Right ventricle myocardium superior (tissue), 1 donor: ENCODE measurements at regions not wholly inside any gene's neighbourhood (a gene's known extent, or its start where the extent isn't known, plus 50 kb on each side); places are given as distances from the start of the nearest gene placed in this dataset.
"Not testable (repeated sequence)": the region's sequence is repeated elsewhere in the genome, so short reads cannot be mapped to it uniquely, and the experiment has no call there.

Source experiments
- ATAC-seq: fragments of 200-7000 bp; cut with Tn5 transposase; one replicate; pipeline ENCODE4 v1.9.1; 2020; ENCODE audit warnings: mild to moderate bottlenecking; ENCODE audit not compliant: poor library complexity
- DNase-seq: peaks from one replicate; pipeline ENCODE4 v3.0.0-alpha.2; 2020
- intact Hi-C: fragments of 100-400 bp; cut with DNase I; formaldehyde crosslinking; loops from one replicate; pipeline ENCODE4 v1.11.2; 2022
- donor health status: DM: no; HTN: yes; CAD: no; lungs with severe emphysema.

- ATAC-seq, DNase-seq, intact Hi-C loops: not testable (repeated sequence)
These were observed 393.3 kb upstream of the ONECUT1 start for GRCh38 chr15:53183449-53183848.

GRCh38 chr15:53171571-53171970, 381.4 kb upstream of the ONECUT1 start:
- ATAC-seq = no peak
- intact Hi-C loops = no loop called here

GRCh38 chr15:53166684-53167201, 376.6 kb upstream of the ONECUT1 start:
- ATAC-seq = no peak
- DNase-seq = no peak
- intact Hi-C loops = no loop called here

More at GRCh38 chr15:53171571-53171970, 381.4 kb upstream of the ONECUT1 start:
- DNase-seq = no peak

GRCh38 chr15:53165988-53166683, 376.0 kb upstream of the ONECUT1 start:
- intact Hi-C loops = no loop called here
- no peak for ATAC-seq

GRCh38 chr15:53160092-53160704, 370.1 kb upstream of the ONECUT1 start:
- intact Hi-C loops = no loop called here
- DNase-seq (no peak), ATAC-seq (no peak)

More at GRCh38 chr15:53165988-53166683, 376.0 kb upstream of the ONECUT1 start:
- DNase-seq = no peak

- ATAC-seq = no peak
- intact Hi-C loops = no loop called here
- no peak for DNase-seq
These were observed 369.3 kb upstream of the ONECUT1 start for GRCh38 chr15:53159458-53159857.

GRCh38 chr15:53158995-53159394, 368.9 kb upstream of the ONECUT1 start:
- intact Hi-C loops = no loop called here
- no peak for ATAC-seq
- no peak for DNase-seq

- intact Hi-C loops = no loop called here
These were observed 343.2 kb upstream of the ONECUT1 start for GRCh38 chr15:53133255-53133850.

GRCh38 chr15:53130943-53131342, 340.8 kb upstream of the ONECUT1 start:
- ATAC-seq (no peak), DNase-seq (no peak)
- intact Hi-C loops = no loop called here

More at GRCh38 chr15:53133255-53133850, 343.2 kb upstream of the ONECUT1 start:
- no peak for DNase-seq
- ATAC-seq = no peak

- ATAC-seq = no peak
- intact Hi-C loops = no loop called here
- no peak for DNase-seq
These were observed 339.2 kb upstream of the ONECUT1 start for GRCh38 chr15:53129121-53129904.

- no peak for ATAC-seq
These were observed 338.5 kb upstream of the ONECUT1 start for GRCh38 chr15:53128652-53129051.

GRCh38 chr15:53126144-53126543, 336.0 kb upstream of the ONECUT1 start:
- intact Hi-C loops = no loop called here
- DNase-seq = no peak
- ATAC-seq = no peak

More at GRCh38 chr15:53128652-53129051, 338.5 kb upstream of the ONECUT1 start:
- intact Hi-C loops = no loop called here
- DNase-seq = no peak

GRCh38 chr15:53122818-53123217, 332.7 kb upstream of the ONECUT1 start:
- DNase-seq (no peak), ATAC-seq (no peak)
- intact Hi-C loops = no loop called here

- intact Hi-C loops, DNase-seq: not testable (repeated sequence)
These were observed 326.8 kb upstream of the ONECUT1 start for GRCh38 chr15:53116915-53117314.

GRCh38 chr15:53116169-53116568, 326.0 kb upstream of the ONECUT1 start:
- ATAC-seq (no peak), DNase-seq (no peak)
- intact Hi-C loops = no loop called here

More at GRCh38 chr15:53116915-53117314, 326.8 kb upstream of the ONECUT1 start:
- ATAC-seq = not testable (repeated sequence)

- ATAC-seq (no peak), DNase-seq (no peak)
- intact Hi-C loops = no loop called here
These were observed 325.4 kb upstream of the ONECUT1 start for GRCh38 chr15:53115563-53115962.

GRCh38 chr15:53114960-53115359, 324.8 kb upstream of the ONECUT1 start:
- ATAC-seq (no peak), DNase-seq (no peak)
- intact Hi-C loops = no loop called here

GRCh38 chr15:53110999-53111398, 320.9 kb upstream of the ONECUT1 start:
- no peak for ATAC-seq
- intact Hi-C loops = no loop called here
- DNase-seq = no peak

- DNase-seq = no peak
- intact Hi-C loops = no loop called here
- ATAC-seq = no peak
These were observed 318.2 kb upstream of the ONECUT1 start for GRCh38 chr15:53108319-53108718.
